OCI-LY1 (cell line): ENCODE measurements at regions not wholly inside any gene's neighbourhood (a gene's known extent, or its start where the extent isn't known, plus 50 kb on each side); places are given as distances from the start of the nearest gene placed in this dataset.

ENCODE experiments used
- H2AFZ ChIP-seq: fragments of 200-600 bp; sonication (generic), shearing (Covaris generic); 2 replicates; pipeline ENCODE4 v1.6.0; 2014; ENCODE audit warnings: antibody characterized with exemption, mild to moderate bottlenecking, low read length
- H3F3A ChIP-seq: fragments of 200-600 bp; sonication (generic), shearing (Covaris generic); 2 replicates; pipeline ENCODE4 v1.6.0; 2014; ENCODE audit warnings: mild to moderate bottlenecking, antibody characterized with exemption, low read length, moderate library complexity; ENCODE audit not compliant: insufficient read depth
- H3K27ac ChIP-seq: fragments of 200-600 bp; sonication (generic); 2 replicates; pipeline ENCODE4 v1.5.1; 2014; ENCODE audit warnings: low read length, mixed run types, mild to moderate bottlenecking, low read depth; ENCODE audit not compliant: poor library complexity, severe bottlenecking
- H3K27me3 ChIP-seq: fragments of 200-600 bp; sonication (generic); 2 replicates; pipeline ENCODE4 v1.6.0; 2014; ENCODE audit warnings: antibody characterized with exemption, mild to moderate bottlenecking, low read length, moderate library complexity; ENCODE audit not compliant: insufficient read depth
- H3K36me3 ChIP-seq: fragments of 200-600 bp; sonication (generic); 2 replicates; pipeline ENCODE4 v1.6.1; 2014; ENCODE audit warnings: mild to moderate bottlenecking, antibody characterized with exemption, low read length, moderate library complexity, mixed read lengths; ENCODE audit not compliant: insufficient read depth
- H3K4me1 ChIP-seq: fragments of 200-600 bp; sonication (generic); 2 replicates; pipeline ENCODE4 v1.5.1; 2014; ENCODE audit warnings: mild to moderate bottlenecking, low read length, moderate library complexity; ENCODE audit not compliant: insufficient read depth, severe bottlenecking
- H3K4me2 ChIP-seq: fragments of 200-600 bp; sonication (generic), shearing (Covaris generic); 2 replicates; pipeline ENCODE4 v1.6.1; 2014; ENCODE audit warnings: low read length
- H3K4me3 ChIP-seq: fragments of 200-600 bp; sonication (generic); 2 replicates; pipeline ENCODE4 v1.5.1; 2014; ENCODE audit warnings: low read length, low read depth, mild to moderate bottlenecking, mixed read lengths; ENCODE audit not compliant: poor library complexity, severe bottlenecking
- H3K79me2 ChIP-seq: fragments of 200-600 bp; shearing (Covaris generic); 2 replicates; pipeline ENCODE4 v1.6.1; 2016; ENCODE audit warnings: mixed run types, low read length, mixed read lengths; ENCODE audit not compliant: insufficient read depth
- H3K9ac ChIP-seq: fragments of 200-600 bp; sonication (generic), shearing (Covaris generic); 2 replicates; pipeline ENCODE4 v1.6.1; 2014; ENCODE audit warnings: mild to moderate bottlenecking, low read length, mixed read lengths
- H3K9me2 ChIP-seq: fragments of 200-600 bp; sonication (generic), shearing (Covaris generic); 2 replicates; pipeline ENCODE4 v1.6.1; 2014; ENCODE audit warnings: low read depth, mild to moderate bottlenecking, low read length, mixed read lengths
- H3K9me3 ChIP-seq: fragments of 200-600 bp; shearing (Covaris generic); 2 replicates; pipeline ENCODE4 v1.6.1; 2014; ENCODE audit warnings: low read length, mixed read lengths
- H4K20me1 ChIP-seq: fragments of 200-600 bp; sonication (generic), shearing (Covaris generic); 2 replicates; pipeline ENCODE4 v1.6.0; 2016; ENCODE audit warnings: mild to moderate bottlenecking, low read length; ENCODE audit not compliant: insufficient read depth
- CTCF ChIP-seq: fragments of 200-600 bp; sonication (generic), shearing (Covaris generic); IDR thresholded peaks from 2 replicates; pipeline ENCODE4 v1.5.1; 2017; ENCODE audit warnings: mild to moderate bottlenecking, antibody characterized with exemption, low read length, moderate library complexity, mixed read lengths
- EZH2 ChIP-seq: fragments of 200-600 bp; sonication (generic), shearing (Covaris generic); IDR thresholded peaks from 2 replicates; pipeline ENCODE4 v1.8.0; 2017; ENCODE audit warnings: borderline replicate concordance, mixed run types, mild to moderate bottlenecking, antibody characterized with exemption, low read length, moderate library complexity, mixed read lengths

- TF ChIP-seq EZH2 = no peak
- TF ChIP-seq CTCF = no peak
- Histone ChIP-seq H3K36me3 (no peaks in the 10 kb centered on the region), H3K4me1 (no peaks in the 10 kb centered on the region), H3F3A (no peaks in the 10 kb centered on the region), H3K4me2 (no peak overlapping the region), H3K9me2 (no peaks in the 10 kb centered on the region), H3K27me3 (no peaks in the 10 kb centered on the region), H4K20me1 (no peaks in the 10 kb centered on the region), H3K4me3 (no peak overlapping the region), H3K9me3 (no peaks in the 10 kb centered on the region), H2AFZ (no peak overlapping the region), H3K9ac (no peak overlapping the region), H3K79me2 (no peaks in the 10 kb centered on the region), H3K27ac (no peak overlapping the region)
Observed at GRCh38 chrX:94454606-94455005, 780.6 kb downstream of the FAM133A start.

GRCh38 chrX:94455782-94456181, 781.8 kb downstream of the FAM133A start:
- Histone ChIP-seq H2AFZ (no peak overlapping the region), H3K4me1 (no peaks in the 10 kb centered on the region), H3K36me3 (no peaks in the 10 kb centered on the region), H3K9me3 (no peaks in the 10 kb centered on the region), H3K4me2 (no peak overlapping the region), H3K79me2 (no peaks in the 10 kb centered on the region), H3K4me3 (no peak overlapping the region), H3K27me3 (no peaks in the 10 kb centered on the region), H4K20me1 (no peaks in the 10 kb centered on the region), H3F3A (no peaks in the 10 kb centered on the region), H3K9ac (no peak overlapping the region), H3K9me2 (no peaks in the 10 kb centered on the region), H3K27ac (no peak overlapping the region)
- no peak for TF ChIP-seq EZH2
- no peak for TF ChIP-seq CTCF

DNA sequence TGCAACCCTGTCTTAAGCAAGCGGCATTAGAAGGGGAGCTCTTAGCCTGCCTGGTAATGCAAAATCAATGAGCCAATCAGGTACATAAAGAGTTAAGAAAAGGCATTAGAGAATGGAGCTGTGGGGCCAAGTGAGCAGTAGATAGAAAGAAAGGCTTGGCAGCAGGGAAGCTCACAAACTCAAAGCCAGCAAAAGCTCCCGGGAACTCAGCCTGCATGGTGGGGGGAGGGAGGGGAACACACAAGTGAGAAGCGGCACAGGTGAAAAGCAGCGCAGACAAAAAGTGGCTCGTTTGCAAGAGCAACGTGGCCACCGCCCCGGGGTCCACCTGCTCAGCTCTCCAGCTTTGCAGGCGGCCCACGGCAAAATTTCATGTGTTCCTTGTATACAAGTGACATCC, 818.5 kb downstream of the FAM133A start:
- TF ChIP-seq EZH2 = no peak
- no peak for TF ChIP-seq CTCF
- no peaks in the 10 kb centered on the region for H3K9me3 ChIP-seq
- H3K9me2 ChIP-seq = no peaks in the 10 kb centered on the region
- H3K4me1 ChIP-seq = no peaks in the 10 kb centered on the region
- H3K27ac ChIP-seq = no peak overlapping the region
- no peak overlapping the region for H2AFZ ChIP-seq
- no peak overlapping the region for H3K9ac ChIP-seq
- H3F3A ChIP-seq = no peaks in the 10 kb centered on the region
- no peak overlapping the region for H3K4me2 ChIP-seq
- H3K79me2 ChIP-seq = no peaks in the 10 kb centered on the region
- H3K36me3 ChIP-seq = no peaks in the 10 kb centered on the region
- H3K27me3 ChIP-seq = no peaks in the 10 kb centered on the region
- no peak overlapping the region for H3K4me3 ChIP-seq
- no peaks in the 10 kb centered on the region for H4K20me1 ChIP-seq
